GM12874 (cell line): ENCODE measurements at regions not wholly inside any gene's neighbourhood (a gene's known extent, or its start where the extent isn't known, plus 50 kb on each side); places are given as distances from the start of the nearest gene placed in this dataset.

ENCODE experiments used
- TF ChIP-seq, protein P1 (sequence below): IDR thresholded peaks from 2 replicates; pipeline ENCODE4 v1.5.1; 2011; ENCODE audit warnings: low read depth, mild to moderate bottlenecking, control low read depth, low read length, moderate library complexity; ENCODE audit not compliant: insufficient read depth

DNA sequence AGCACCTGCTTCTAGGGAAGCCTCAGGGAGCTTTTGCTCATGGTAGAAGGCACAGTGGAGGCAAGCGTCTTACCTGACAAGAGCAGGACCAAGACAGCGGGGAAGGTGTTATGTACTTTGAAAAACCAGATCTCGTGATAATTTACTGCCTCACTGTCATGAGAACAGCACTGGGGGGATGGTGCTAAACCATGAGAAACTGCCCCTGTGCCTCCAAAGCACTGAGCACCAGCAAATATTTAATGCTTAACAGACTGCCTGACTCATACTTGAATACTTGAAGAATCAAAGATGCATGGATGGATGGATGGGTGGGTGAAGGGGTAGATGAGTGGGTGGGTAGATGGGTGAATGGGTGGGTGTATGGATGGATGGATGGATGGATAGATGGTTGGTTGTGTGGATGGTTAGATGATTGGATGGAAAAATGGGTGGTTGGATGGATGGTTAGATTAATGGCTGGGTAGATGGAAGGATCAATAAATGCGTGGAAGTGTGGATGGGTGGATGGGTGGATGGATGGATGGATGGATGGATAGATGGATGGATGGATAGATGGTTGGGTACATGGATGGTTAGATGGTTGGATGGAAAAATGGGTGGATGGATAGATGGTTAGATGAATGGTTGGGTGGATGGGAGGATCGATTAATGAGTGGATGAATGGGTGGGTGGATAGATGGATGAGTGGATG, 101.1 kb upstream of the IPO5 start:
- TF ChIP-seq, protein P1, sequence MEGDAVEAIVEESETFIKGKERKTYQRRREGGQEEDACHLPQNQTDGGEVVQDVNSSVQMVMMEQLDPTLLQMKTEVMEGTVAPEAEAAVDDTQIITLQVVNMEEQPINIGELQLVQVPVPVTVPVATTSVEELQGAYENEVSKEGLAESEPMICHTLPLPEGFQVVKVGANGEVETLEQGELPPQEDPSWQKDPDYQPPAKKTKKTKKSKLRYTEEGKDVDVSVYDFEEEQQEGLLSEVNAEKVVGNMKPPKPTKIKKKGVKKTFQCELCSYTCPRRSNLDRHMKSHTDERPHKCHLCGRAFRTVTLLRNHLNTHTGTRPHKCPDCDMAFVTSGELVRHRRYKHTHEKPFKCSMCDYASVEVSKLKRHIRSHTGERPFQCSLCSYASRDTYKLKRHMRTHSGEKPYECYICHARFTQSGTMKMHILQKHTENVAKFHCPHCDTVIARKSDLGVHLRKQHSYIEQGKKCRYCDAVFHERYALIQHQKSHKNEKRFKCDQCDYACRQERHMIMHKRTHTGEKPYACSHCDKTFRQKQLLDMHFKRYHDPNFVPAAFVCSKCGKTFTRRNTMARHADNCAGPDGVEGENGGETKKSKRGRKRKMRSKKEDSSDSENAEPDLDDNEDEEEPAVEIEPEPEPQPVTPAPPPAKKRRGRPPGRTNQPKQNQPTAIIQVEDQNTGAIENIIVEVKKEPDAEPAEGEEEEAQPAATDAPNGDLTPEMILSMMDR = no peak

DNA sequence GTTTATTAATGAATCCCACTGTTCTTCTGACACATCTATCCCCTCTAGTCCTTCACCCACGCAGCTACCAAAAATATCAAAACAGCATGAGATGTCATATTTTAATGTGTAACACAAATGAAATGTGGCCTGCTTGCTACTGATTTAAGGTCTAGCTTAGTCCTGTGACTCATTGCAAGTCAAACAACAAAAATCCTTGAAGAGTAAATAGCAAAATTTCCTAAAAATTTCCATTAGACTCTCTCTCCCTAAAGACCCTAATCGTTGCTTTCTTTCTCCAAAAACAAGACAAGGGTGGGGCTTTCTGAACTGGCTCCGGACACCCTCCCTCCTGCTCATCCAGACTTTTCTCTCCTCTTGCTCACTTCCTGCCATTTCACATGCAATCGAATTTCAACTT, 99.9 kb upstream of the IPO5 start:
- TF ChIP-seq, protein P1 = no peak

DNA sequence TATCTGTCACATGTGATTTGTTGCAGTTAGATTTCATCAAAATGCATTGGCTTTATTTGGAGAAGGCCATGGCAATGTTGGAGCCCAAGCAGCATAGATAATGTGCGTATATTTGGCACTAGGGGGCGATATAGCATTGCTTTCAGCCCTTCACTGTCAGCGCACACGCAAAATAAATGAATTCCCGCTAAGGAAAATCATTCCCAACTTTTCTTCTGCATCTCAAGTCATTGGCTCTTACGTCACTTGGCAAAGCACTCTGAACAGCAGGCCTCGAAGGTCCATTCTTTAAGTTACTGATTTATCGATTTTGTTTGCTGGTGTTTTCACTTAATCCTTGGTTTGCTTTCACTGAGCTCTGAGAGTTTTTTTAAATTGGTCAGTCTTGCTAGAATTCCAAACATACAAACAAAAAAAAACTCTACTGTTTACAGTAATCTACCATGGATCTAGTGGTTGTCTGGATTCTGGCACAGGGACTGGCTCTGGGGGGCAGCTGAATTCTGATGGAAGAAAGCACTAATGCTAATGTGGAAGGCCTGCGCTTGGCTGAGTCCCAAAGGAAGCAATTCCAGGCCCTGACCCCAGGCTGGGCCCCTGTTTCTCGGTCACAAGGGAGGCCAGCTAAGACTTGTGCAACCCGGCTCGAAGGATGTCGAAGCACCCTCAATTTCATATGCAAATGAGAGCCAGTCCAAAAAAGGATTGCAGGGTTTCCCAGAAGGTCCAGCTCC, 97.7 kb upstream of the IPO5 start:
- TF ChIP-seq, protein P1 = peak; percentile 75

GRCh38 chr13:97856304-97856675, 97.2 kb upstream of the IPO5 start:
- TF ChIP-seq, protein P1 = no peak

GRCh38 chr13:97858161-97858560, 95.3 kb upstream of the IPO5 start:
- TF ChIP-seq, protein P1 = no peak

DNA sequence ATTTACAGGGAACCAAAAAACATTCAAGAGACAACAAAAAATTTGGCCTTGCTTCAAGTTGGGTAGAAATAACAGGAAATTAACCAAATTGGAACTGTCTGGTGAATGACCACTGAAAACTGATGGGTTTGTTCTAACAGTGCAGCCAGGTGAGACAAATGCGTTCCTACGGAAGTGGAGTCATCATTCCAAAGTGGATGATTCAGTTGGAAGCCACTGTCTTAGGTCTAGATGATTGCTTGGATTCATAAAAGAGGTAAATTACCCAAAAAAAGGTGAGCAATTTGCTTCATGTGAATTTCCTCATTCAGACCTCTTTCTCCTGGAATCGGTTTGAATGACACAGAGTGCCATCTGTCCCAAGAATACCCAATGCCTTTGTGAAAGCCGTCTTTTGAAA, 87.1 kb upstream of the IPO5 start:
- TF ChIP-seq, protein P1 = no peak

DNA sequence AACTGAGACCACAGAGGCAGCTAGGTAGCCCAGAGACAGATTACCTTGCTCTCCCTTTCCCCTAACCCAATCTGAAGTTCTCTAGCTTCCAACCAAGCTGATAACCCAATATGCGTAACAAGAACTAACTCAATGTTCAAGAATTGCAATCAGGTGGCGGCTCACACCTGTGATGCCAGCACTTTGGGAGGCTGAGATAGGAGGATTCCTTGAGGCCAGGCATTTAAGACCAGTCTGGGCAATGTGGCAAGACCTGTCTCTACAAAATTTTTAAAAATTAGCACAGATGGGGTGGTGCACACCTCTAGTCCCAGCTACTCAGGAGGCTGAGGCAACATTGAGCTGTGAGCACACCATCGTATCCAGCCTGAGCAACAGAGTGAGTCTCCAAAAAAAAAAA, 86.7 kb upstream of the IPO5 start:
- TF ChIP-seq, protein P1 = no peak
